GM18499 (cell line): ENCODE measurements at regions not wholly inside any gene's neighbourhood (a gene's known extent, or its start where the extent isn't known, plus 50 kb on each side); places are given as distances from the start of the nearest gene placed in this dataset.
"Not testable (repeated sequence)": the region's sequence is repeated elsewhere in the genome, so short reads cannot be mapped to it uniquely, and the experiment has no call there.

ENCODE experiments used
- ATAC-seq: cut with Tn5 transposase; IDR thresholded peaks from one replicate; pipeline ENCODE4 v1.9.1; 2021; ENCODE audit warnings: moderate number of reproducible peaks; ENCODE audit not compliant: insufficient read depth, unreplicated experiment

DNA sequence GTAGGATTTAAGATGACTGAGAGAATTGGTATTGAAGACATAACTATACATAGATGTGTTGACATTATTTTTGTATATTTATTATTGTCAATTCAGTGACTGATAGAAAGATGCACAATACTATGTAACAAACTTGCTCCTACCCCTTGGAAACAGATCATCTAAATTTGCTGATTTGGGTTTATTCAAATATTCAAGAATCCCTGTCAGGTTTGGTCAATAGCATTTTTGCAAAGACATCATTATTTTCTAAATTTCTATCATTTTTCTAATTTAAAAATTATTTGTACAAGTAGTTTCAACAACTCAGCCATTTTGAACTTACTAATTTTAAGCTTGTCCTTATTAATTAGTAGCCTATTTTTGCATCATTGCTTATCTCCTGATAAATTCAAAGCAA, 1463.4 kb downstream of the SI start:
- no peak for ATAC-seq

DNA sequence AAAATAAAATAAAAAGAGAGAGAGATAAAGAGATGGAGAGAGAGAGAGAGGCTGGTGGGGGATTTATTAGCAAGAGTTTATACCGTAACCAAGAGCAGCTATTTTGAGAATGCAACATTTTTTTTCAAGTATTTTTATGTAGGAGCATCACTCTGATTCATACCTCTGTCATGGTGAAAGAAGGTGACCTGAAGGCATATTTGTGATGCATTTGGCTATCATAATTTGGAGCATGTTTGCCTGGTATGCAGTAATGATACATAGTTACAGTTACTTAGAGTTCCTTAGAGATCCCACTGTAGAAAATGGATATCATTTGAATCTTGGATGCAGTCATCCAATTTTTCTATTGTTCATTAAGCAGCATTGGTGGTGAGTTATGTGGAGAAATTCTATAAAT, 1472.4 kb downstream of the SI start:
- no peak for ATAC-seq

DNA sequence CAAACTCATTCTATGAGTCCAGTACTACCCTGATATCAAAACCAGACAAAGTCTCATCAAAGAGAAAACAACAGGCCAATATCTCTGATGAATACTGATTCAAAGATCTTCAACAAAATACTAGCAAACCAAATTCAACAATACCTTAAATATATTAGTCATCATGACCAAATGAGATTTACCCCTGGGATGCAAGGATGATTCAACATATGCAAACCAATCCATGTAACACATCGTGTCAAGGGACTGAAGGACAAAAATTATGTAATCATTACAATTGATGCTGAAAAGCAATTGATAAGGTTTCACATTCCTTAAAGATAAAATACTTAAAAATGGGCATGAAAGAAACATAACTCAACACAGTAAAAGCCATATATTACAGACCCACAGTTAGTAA, 1476.9 kb downstream of the SI start:
- no peak for ATAC-seq

DNA sequence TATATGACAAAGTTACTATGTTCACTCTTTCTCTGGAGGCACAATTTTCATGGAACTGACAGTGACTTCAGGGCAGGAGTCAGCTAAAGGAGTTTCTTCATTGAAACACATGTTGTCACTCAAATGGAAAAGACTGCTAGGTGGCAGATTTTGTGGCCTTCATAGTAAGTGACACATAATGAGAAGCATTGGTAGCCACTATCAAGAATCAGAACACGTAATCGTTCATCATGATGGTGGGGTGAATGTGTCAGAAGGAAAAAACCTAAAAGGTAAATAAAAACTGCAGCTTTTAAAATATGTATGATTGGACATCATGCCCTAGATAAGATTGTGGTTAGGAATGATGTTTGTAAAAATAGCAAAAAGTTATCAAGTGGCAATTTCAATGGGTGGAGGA, 1491.0 kb downstream of the SI start:
- ATAC-seq, result no peak

DNA sequence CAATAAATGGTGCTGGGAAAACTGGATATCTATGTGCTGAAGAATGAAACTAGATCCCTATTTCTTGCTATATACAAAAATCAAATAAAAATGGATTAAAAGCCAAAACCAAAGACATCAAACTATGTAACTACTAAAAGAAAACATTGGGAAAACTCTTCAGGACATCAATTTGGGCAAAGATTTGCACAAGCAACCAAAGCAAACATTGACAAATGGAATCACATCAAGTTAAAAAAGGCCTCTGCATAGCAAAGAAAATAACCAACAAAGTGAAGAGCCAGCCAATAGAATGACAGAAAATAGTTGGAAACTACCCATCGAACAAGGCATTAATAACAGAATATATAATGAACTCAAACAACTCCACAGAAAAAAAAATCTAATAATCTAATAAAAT, 1495.3 kb downstream of the SI start:
- no peak for ATAC-seq

DNA sequence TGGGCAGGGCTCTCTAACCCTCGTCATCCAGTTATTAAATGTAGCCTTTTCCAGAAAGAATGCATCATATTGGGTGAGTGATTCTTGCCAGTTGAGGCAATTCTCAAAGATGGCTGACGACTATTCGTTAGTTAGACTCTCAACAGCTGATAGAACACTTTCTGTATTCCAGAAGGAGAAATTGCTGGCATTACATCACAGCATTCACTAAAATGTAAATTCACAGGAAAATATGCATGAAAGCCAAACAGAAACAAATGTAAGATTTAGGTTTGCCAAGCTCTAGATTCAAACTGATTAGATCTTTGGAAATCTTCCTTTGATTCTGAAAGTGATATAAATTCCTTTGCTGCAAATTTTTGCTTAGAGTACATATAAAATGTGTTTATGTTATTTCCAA, 1501.0 kb downstream of the SI start:
- no peak for ATAC-seq

DNA sequence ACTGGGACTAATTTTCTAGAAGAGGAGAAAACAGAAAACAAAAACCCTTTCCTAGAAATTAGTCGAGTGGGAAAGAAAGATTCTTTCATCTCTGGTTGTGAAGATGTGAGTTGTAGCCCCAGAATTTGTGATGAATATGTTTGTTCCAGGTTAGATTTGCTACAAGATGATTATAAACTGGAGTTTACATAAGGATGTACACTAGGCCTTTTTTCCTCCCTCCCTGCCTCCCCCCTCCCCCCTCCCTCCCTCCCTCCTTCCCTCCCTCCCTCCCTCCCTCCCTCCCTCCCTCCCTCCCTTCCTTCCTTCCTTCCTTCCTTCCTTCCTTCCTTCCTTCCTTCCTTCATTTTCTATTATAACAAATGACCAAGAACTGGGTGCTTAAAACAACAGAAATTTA, 1502.0 kb downstream of the SI start:
- ATAC-seq, result no peak

DNA sequence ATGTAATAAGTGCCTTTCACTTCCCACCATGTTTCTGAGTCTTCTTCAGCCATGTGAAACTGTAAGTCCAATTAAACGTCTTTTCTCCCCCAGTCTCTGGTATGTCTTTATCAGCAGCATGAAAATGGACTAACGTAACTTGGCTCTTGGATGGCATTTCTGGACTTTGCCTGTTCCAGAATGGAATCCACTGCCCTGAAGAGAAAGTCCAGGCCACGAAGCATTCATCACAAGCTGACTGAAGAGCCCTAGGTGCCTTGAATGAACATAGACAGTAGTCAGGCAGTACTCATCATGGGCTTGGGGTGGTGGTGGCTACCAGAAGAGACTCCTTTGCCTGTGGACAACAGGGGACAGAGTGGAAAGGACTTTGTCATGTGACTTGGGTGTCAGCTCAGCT, 1505.0 kb downstream of the SI start:
- no peak for ATAC-seq

DNA sequence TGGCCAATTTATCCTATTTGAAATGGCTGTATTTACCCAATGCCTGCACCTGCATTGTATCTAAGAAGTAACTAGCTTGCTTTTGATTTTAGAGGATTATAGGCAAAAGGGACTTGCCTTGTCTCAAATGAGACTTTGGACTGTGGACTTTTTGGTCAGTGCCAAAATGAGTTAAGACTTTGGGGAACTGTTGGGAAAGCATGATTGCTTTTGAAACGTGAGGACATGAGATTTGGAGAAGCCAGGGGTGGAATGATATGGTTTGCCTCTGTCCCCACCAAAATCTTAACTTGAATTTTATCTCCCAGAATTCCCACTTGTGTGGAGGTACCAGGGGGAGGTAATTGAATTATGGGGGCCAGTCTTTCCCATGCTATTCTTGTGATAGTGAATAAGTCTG, 1505.4 kb downstream of the SI start:
- no peak for ATAC-seq

DNA sequence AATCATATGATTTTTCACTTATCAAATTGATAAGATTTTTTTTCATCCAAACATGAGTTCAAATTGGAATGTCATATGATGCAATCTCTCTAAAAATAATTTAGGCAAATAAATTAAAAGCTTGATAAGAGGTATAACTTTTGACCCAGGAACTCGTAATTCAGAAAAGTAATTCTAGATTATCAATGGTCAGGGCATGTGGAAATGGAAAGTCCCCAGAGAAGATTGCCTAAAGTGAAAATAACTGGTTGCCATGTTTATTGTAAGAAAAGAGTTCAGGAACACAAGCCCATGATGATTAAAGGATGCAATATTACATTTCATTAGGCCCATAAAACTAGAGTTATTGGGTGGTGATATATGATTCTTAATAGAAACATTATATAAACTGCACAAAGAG, 1514.8 kb downstream of the SI start:
- ATAC-seq, result no peak

DNA sequence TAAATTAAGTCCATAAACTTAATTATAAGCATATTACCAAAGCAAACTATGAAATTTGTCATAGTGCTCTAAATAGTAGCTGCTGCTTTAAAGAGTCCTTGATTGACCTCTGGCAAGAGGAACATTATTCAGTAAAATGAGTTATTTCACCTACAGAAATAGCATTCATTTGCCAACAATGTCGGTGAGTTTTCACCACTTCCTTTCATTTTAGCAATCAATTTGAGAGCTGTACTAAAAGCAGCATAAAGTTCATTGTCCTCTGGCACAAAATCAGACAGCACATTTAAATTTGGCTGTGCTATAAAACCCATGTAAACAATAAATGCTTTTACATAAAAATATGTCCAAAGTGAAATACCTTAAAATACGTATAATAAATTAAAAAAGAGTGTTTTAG, 1515.7 kb downstream of the SI start:
- ATAC-seq, result no peak

DNA sequence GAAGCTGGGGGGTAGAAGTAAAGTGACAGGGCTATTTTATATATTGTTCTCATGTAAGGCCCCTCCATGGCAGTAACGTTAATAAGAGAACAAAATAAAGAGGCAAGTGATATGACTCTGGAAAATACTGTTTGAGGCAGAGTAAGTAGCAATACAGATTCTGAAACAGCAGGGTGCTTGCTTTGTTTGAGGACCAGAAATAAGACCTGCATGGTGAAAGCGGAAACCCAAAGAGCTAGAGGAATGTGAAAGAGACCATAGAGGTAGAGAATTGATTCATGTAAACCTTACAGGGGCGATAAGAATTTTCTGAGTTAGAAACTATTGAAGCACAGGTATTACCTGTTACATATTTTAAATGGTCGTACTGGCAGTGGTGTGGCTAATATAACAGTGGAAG, 1517.1 kb downstream of the SI start:
- ATAC-seq, result no peak

DNA sequence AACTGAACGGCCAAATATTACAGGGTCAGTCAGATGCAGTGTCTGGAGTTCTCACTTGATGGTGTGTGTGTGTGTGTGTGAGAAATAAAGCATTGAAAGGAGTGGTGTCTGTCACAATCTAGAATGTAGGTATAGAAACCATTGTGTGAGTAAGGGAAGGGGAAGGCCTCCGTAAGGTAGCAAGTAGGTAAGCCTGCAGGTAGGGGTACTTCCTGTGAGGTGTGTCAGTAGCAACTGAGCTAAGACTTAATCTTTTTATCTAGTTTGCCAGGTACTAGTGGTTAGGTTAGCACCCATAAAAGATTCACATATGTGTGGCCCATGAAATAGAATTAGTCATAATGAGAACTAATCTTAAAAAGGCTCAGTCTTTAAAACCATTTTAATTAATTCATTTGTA, 1517.8 kb downstream of the SI start:
- ATAC-seq, result no peak

DNA sequence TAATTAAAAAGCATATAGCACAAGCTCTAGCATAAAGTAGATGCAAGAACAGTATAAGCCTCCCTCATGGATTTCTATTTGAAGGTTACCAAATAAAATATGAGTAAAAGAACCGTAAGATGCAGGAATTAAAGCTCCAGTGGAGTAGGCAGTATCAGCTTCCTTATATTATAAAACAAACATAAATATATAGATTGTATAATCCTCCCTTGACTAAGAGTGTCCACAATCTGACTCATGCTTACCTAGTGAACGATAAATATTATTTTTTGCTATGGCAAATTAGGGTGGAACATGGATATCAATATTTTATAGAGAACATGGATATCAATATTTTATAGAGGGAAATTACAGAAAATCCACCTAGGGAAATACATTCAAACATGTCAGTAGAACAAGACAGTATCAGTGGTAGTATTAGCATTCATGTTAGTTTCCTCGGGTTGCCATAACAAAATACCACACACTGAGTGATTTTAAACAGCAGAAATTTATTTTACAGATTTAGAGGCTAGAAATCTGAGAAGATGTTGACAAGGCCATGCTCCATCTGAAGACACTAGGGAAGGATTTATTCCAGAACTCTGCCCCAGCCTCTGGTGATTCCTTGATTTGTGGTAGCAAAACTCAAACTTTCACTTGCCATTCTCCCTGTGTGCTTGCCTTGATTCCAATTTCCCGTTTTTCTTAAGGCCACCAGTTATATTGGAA, 1521.3 kb downstream of the SI start:
- no peak for ATAC-seq

DNA sequence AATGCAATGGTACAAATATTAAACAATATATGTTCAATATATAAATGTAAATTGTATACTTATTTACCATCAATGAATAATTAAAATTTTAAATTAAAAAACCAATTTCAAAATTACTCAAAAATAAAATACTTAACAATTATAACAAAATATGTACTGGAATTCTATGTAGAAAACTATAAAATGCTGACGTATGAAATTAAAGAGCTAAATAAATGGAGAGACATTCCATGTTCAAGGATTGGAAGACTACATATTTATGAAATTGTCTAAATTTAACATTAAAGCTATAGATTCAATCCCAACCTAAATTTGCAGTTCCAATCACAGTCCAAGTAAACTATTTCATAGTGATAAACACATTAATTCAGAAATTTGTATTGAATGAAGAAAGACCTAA, 1522.4 kb downstream of the SI start:
- no peak for ATAC-seq

DNA sequence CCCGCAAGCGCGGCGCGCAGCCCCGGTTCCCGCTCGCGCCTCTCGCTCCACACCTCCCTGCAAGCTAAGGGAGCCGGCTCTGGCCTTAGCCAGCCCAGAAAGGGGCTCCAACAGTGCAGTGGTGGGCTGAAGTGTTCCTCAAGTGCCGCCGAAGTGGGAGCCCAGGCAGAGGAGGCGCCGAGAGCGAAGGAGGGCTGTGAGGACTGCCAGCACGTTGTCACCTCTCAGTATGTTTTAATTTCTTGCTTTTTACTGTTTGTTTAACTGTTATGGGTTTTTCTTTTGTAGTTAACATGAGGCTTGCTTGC, 1525.7 kb downstream of the SI start:
- no peak for ATAC-seq

DNA sequence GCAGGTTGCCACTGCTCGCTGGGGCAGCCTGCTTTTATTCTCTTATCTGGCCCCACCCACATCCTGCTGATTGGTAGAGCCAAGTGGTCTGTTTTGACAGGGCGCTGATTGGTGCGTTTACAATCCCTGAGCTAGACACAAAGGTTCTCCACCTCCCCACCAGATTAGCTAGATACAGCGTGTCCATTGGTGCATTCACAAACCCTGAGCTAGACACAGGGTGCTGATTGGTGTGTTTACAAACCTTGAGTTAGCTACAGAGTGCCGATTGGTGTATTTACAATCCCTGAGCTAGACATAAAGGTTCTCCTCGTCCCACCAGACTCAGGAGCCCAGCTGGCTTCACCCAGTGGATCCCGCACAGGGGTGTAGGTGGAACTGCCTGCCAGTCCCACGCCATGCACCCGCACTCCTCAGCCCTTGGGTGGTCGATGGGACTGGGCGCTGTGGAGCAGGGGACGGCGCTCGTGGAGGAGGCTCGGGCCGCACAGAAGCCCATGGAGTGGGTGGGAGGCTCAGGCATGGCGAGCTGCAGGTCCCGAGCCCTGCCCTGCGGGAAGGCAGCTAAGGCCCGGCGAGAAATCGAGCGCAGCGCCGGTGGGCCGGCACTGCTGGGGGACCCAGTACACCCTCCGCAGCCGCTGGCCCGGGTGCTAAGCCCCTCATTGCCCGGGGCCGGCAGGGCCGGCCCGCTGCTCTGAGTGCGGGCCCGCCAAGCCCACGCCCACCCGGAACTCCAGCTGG, 1526.2 kb downstream of the SI start:
- ATAC-seq, result not testable (repeated sequence)

DNA sequence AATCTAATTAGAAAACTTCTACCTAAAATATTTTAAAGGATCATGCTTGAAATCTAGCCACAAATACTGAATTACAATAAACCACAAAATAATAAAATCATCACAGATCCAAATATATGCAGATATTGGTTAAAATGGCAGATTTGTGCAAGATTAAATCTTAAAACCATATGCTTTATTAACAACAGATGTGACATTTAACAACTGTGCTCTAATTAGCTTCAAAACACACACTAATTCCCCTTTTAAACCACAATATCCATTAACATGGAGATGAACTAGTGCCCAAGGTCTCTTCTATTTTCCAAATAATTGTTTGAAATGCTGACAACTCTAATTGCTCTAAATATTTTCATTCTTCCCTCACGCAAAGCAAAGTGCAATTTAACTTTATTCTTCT, 1530.3 kb downstream of the SI start:
- no peak for ATAC-seq

DNA sequence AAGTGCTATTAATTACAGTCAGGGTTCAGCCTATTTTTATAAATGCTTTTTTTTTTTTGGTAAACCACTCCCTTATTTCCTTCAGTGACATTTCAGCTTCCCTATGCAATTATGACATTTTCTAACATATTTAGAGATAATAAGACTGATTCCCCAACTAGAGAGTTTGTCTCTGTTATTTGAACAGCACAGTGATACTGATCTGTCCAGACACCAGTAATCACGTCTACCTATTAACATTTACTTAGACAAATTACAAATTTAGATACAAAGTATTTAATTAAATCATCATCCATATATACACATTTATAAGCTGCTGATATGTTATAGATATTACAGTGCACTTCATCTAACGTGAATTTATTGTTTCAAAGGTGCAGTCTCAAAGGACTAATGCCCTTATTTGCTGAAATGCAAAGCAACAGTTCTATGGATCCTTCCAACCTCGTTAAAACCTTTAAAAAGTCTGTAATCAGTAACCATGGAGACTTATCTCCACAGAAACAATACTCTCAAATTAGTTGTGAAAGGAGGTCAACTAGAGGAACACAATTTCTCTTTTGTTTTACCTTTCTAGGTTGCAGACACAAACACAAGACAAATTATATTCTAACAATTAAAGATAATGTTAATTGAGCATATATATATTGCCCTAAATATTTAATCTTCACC, 1531.1 kb downstream of the SI start:
- no peak for ATAC-seq

DNA sequence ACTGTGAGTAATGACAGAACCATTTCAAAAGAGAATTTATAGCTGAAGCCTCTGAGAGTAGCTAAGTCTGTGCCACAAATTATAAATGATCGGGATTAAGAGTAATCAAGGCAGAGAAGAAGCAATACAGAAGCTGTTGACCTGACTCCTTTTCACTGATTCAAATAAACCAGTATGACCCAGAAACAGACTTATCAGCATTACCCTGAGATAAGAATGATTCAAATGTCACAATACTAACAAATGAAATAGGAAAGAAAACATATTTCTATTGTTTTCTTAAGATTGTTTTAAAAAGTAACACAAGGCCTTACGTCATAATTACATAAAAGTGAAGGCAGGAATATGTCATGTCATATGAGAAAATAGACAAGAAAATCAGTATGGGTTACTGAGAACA, 1534.6 kb downstream of the SI start:
- no peak for ATAC-seq

DNA sequence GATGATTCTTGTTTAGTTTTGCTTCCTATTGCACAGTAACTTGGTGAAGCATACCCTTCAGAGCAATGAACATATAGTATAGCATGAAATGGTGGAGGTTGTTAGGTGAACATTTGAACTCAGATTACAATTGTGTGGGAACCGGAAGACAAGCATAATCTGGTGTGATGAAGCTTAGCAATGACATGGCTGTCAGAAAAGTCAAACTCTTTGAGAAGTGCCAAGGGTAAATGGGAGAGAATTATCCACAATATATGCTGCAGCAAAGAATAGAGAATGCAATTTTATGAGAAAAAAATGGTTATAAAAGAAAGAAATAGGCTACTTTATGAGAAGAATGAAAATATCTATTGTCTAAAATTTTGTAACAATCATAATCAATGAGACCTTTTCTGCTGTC, 1536.7 kb downstream of the SI start:
- ATAC-seq, result no peak

DNA sequence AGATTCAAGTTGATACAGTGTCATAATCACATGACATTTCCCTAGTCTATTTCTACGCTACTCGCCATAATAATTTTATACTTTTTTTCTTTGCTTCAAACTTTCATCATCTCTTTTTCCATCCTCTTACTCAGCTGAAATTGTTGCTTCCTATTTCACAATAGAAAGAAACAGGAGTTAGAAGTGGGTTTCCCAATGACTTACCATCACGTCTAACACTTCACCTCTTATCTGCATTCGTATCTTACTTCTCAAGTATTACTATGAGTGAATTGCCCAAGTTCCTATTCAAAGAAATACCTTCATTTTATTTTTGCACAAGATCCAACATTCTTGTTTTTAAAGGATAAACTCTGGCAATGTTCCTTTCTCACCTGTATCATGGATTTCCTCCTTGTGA, 1539.9 kb downstream of the SI start:
- ATAC-seq, result no peak
